Activated CD8-positive, alpha-beta memory T cell treated with anti-CD3 and anti-CD28 coated beads for 1 hour (primary cell): ENCODE measurements at regions not wholly inside any gene's neighbourhood (a gene's known extent, or its start where the extent isn't known, plus 50 kb on each side); places are given as distances from the start of the nearest gene placed in this dataset.
"Not testable (repeated sequence)": the region's sequence is repeated elsewhere in the genome, so short reads cannot be mapped to it uniquely, and the experiment has no call there.

Experiments used
- DNase-seq, 2 donors: peaks; one replicate each; pipeline ENCODE4 v3.0.0-alpha.2; 2020; ENCODE audit warnings: low read depth in 1 of 2; ENCODE audit errors: extremely low read depth in 1 of 2

- DNase-seq: no peak
Measured at GRCh38 chr5:130385656-130386055, 481.4 kb downstream of the CHSY3 start.

- DNase-seq: no peak
Measured at GRCh38 chr5:130365956-130366355, 461.7 kb downstream of the CHSY3 start.

GRCh38 chr5:130350131-130350530 is 445.9 kb downstream of the CHSY3 start:
- DNase-seq: no peak

GRCh38 chr5:130337179-130337888 is 433.1 kb downstream of the CHSY3 start:
- no peak for DNase-seq

- DNase-seq: no peak
Measured at GRCh38 chr5:130335117-130335516, 430.9 kb downstream of the CHSY3 start.

GRCh38 chr5:130333089-130333488 is 428.8 kb downstream of the CHSY3 start:
- DNase-seq: no peak

GRCh38 chr5:130331332-130331731 is 427.1 kb downstream of the CHSY3 start:
- DNase-seq: no peak

- no peak for DNase-seq
Measured at GRCh38 chr5:130324953-130325671, 420.8 kb downstream of the CHSY3 start.

GRCh38 chr5:130323804-130324454 is 419.7 kb downstream of the CHSY3 start:
- DNase-seq: no peak

- DNase-seq: no peak
Measured at GRCh38 chr5:130321931-130322330, 417.7 kb downstream of the CHSY3 start.

GRCh38 chr5:130316971-130317680 is 412.9 kb downstream of the CHSY3 start:
- DNase-seq: no peak

- DNase-seq: no peak
Measured at GRCh38 chr5:130295235-130295634, 391.0 kb downstream of the CHSY3 start.

GRCh38 chr5:130294798-130295197 is 390.5 kb downstream of the CHSY3 start:
- not testable (repeated sequence) for DNase-seq

- DNase-seq: no peak
Measured at GRCh38 chr5:130290219-130290618, 386.0 kb downstream of the CHSY3 start.

- DNase-seq: no peak
Measured at GRCh38 chr5:130289132-130290088, 385.1 kb downstream of the CHSY3 start.

- no peak for DNase-seq
Measured at GRCh38 chr5:130287438-130287837, 383.2 kb downstream of the CHSY3 start.

GRCh38 chr5:130286971-130287370 is 382.7 kb downstream of the CHSY3 start:
- no peak for DNase-seq

GRCh38 chr5:130282049-130282448 is 377.8 kb downstream of the CHSY3 start:
- DNase-seq: no peak

- DNase-seq: no peak
Measured at GRCh38 chr5:130280528-130281217, 376.4 kb downstream of the CHSY3 start.

GRCh38 chr5:130279386-130279785 is 375.1 kb downstream of the CHSY3 start:
- DNase-seq: no peak
